ENCODE measurements at regions not wholly inside any gene's neighbourhood (a gene's known extent, or its start where the extent isn't known, plus 50 kb on each side); places are given as distances from the start of the nearest gene placed in this dataset.
"Not testable (repeated sequence)": the region's sequence is repeated elsewhere in the genome, so short reads cannot be mapped to it uniquely, and the experiment has no call there.

DNA sequence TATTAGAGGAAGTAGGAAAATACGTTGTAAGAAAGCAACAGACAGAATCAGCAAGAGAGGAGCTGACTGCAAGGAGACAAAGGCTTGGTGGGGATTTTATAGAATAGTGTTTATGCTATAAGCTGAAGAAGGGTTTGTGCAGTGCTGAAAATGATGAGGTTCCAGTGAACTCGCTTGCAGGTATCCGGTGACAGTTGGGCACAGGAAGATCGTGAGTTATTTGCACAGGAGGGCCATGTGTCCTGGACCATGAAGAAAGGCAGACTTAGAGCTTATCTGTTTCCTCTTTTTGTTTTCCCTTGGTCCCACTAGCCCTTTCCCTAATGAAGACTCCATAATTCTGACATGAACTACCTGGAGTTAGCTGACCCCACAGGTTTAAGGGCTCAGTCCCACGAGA lies 61.4 kb downstream of the NXNL2 start:
- in situ Hi-C loops (cut with HindIII; ENCODE audit: low sequenced_read_pairs), result loop anchor here (10.0 to 25.0 kb wide), 2 partner anchors 138 to 416 kb away; no protein-coding TSS in a partner anchor

GRCh38 chr9:88604836-88605511 lies 70.0 kb downstream of the NXNL2 start:
- in situ Hi-C loops (cut with HindIII; ENCODE audit: low sequenced_read_pairs), result no loop called here

DNA sequence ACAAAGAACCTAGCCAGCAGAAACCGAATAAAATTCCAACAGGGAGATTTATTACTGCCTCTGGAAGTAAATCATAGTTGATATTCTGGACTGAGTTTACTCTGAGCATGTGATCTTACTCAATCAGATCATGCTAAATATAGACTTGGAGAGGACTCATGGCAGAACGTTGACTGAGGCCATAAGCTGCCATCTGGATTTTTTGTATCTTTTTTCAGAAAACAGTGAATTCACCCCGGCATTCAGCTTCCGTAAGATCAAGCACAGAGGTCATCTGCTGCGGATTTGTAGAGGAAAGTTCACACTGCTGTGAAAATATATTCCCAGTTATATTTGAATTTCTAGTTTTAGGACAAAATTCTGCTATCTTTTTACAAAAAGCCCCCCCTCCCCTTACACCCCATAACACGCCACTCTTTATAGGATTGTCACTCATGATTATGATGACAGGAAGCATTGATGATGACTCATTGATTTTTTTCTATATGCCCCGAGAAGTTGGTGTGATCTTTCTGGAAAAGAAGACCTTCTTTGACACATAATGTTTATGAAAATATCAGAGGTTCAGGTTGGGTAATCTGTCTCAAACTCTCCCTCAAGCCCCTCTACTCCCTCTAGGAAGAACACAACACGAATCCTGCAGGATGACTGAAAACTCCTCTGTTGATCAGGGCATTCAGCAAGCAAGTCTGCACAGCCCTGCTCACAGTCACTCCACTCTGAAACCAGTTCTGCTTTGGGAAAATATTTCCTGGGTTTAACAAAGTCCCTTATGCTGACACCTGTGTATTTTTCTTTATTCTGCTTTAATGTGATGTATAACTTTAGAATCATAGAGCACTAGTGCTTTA lies 70.8 kb downstream of the NXNL2 start:
- in situ Hi-C loops (cut with HindIII; ENCODE audit: low sequenced_read_pairs), result no loop called here

DNA sequence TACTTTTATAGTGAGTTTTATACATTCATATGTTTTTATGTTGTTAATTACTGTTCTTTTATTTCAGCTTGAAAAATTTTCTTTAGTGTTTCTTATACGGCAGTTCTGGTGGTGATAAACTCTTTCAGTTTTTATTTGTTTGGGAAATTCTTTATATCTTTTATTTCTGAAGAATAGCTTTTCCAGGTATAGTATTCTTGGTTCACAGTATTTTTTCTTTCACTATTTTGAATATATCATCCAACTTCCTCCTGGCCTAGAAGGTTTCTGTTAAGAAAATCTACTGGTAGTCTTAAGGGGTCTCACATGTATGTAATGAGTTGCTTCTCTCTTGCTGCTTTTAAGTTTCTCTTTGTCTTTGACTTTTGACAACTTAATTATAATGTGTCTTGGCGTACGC lies 79.4 kb downstream of the NXNL2 start:
- in situ Hi-C loops (cut with HindIII; ENCODE audit: low sequenced_read_pairs), result no loop called here

- in situ Hi-C loops (cut with HindIII; ENCODE audit: low sequenced_read_pairs), result no loop called here
Observed at GRCh38 chr9:88623698-88624097, 88.7 kb downstream of the NXNL2 start.

GRCh38 chr9:88628114-88628513 lies 93.1 kb downstream of the NXNL2 start:
- in situ Hi-C loops (cut with HindIII; ENCODE audit: low sequenced_read_pairs), result no loop called here

DNA sequence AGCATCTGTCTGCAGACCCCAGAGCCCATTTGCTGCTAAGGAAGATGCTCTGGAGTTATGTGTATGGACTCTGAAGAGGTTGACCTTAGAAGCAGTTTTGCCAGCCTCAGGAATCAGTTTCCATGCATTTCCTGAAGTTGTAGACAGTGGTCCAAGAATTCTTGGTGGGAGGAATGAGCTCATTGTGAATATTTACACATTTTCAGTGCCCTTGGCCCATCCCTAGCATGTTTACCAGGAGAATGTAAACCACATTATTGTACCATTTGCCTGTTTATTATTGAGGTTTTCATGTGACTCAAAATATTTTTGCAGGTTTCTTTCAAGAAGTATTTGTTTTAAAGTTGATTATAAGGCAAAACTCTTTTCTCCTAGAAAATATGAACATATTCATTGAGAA lies 93.8 kb downstream of the NXNL2 start:
- in situ Hi-C loops (cut with HindIII; ENCODE audit: low sequenced_read_pairs), result no loop called here

DNA sequence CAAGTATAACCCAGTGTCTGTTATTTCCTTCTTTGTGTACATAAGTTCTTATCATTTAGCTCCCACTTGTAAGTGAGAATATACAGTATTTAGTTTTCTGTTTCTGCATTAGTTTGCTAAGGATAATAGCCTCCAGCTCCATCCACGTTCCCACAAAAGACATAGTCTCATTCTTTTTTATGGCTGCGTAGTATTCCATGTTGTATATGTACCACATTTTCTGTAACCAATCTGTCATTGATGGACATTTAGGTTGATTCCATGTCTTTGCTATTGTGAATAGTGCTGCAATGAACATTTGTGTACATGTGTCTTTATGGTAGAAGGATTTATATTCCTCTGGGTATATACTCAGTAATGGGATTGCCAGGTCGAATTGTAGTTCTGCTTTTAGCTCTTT lies 95.6 kb downstream of the NXNL2 start:
- in situ Hi-C loops (cut with HindIII; ENCODE audit: low sequenced_read_pairs), result not testable (repeated sequence)

DNA sequence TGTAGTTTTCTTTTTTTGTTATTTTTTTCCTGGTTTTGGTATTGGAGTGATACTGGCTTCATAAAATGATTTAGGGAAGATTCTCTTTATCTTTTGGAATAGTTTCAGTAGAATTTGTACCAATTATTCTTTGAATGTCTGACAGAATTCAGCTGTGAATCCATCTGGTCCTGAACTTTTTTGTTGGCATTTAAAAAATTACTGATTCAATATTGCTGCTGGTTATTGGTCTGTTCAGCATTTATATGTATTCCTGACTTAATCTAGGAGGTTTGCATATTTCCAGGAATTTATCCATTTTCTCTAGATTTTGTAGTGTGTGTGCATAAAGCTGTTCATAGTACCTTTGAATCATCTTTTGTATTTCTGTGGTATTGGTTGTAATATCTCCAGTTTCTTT lies 100.2 kb downstream of the NXNL2 start:
- in situ Hi-C loops (cut with HindIII; ENCODE audit: low sequenced_read_pairs), result loop anchor here (5.0 kb wide), 1 partner anchor 48 kb away; no protein-coding TSS in a partner anchor

DNA sequence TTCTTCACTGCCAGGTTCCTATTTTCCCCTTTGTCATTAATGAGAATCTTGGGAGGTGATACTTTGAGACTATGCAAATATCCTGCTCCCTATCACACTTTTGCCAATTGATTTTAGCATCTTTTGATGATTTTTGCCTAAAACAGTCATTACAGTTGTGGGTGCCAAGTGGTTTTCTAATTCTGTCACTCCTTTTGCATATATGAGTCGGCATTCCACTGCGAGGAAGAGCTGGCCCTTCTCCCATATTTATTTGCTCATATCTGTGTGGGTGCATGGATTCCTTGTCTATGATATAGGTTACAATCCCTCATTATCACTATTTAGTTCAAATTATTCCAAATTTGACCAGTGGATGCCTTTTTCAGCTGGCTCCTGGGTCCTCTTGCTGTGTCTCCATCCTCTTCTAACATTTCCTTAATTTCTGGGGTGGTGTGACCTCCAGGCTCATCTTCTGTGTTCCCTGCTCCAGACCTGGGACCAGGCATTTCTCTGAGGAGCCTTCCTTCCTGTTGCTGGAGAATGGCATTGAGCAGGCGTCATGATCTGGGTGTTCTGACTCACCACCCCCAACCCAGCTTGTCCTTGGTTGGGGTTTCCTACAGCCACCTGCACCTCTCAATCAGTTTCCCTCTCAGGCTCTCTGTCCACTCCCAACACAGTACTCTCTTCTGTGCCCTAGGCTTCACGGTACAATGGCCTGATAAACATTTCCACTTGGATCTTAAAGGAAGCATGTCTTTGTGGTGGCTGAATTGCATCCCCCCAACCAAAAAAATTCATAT lies 106.7 kb downstream of the NXNL2 start:
- in situ Hi-C loops (cut with HindIII; ENCODE audit: low sequenced_read_pairs), result no loop called here

DNA sequence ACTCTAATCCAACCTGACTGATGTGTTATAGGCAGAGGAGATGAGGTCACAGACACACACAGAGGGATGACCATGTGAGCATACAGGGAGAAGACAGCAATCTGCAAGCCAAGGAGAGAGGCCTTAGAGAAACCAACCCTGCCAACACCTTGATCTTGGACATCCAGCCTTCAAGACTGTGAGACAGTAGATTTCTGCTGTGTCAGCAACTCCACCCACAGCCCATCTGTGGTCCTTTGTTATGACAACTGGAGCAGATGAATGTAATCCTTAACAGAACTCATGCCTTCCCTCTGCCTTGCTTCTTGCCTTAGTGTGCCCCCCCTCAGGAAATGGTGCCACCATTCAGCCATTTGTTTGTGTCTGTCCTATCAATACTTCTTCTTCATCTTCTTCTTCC lies 107.4 kb downstream of the NXNL2 start:
- in situ Hi-C loops (cut with HindIII; ENCODE audit: low sequenced_read_pairs), result no loop called here

DNA sequence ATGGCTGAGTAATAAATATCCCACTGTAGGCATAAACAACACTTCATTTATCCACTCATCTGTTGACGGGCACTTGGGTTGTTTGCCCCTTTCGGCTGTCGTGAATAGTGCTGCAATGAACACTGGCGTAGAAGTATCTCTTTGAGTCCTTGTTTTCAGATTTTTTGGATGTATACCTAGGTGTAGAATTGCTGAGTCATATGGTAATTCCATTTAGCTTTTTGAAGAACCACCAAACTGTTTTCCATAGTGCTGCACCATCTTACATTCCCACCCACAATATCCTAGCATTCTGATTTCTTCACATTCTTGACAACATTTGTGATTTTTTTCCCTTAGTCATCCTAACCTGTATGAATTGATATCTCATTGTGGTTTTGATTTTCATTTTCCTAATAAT lies 109.0 kb downstream of the NXNL2 start:
- in situ Hi-C loops (cut with HindIII; ENCODE audit: low sequenced_read_pairs), result no loop called here

DNA sequence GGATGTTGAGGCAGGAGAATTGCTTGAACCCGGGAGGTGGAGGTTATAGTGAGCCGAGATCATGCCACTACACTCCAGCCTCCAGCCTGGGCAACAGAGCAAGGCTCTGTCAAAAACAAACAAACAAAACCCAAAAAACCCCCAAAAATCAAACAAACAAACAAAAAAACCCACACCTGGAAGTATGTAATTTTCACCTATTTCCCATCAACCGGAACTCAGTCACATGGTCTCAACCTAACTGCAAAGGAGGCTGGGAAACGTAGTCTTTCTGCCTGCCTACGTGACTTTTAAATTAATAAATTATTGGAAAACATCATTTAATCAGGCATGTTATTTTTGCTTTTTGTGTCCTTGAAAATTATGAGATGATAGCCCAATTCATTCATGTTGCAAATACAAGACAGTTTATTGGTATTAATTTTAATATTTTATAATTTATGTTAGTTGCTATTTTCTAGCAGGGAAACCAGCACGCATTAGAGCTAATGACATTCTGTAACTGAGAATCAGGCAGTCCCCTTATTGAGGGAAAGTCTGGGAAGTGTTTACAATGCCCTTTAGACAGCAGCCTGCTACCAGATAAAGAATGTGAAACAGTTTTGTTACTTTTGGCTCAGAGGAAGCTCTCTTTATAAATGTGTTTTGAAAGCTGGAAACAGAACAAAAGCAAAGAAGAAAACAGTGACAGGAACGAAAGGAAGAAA lies 110.3 kb downstream of the NXNL2 start:
- in situ Hi-C loops (cut with HindIII; ENCODE audit: low sequenced_read_pairs), result no loop called here

DNA sequence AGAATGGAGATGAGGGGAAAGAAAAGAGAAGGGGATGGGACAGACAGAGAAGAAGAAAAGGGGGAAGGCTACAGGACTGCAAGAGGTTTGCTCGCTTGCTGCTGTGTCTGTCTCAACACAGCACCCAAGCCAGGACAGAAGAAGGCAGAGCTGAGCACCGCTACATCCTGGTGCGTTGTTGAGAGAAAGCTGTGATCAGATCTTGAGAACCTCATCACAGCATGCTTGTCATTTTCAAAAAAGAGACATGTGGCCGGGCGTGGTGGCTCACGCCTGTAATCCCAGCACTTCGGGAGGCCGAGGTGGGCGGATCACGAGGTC lies 110.9 kb downstream of the NXNL2 start:
- in situ Hi-C loops (cut with HindIII; ENCODE audit: low sequenced_read_pairs), result no loop called here

DNA sequence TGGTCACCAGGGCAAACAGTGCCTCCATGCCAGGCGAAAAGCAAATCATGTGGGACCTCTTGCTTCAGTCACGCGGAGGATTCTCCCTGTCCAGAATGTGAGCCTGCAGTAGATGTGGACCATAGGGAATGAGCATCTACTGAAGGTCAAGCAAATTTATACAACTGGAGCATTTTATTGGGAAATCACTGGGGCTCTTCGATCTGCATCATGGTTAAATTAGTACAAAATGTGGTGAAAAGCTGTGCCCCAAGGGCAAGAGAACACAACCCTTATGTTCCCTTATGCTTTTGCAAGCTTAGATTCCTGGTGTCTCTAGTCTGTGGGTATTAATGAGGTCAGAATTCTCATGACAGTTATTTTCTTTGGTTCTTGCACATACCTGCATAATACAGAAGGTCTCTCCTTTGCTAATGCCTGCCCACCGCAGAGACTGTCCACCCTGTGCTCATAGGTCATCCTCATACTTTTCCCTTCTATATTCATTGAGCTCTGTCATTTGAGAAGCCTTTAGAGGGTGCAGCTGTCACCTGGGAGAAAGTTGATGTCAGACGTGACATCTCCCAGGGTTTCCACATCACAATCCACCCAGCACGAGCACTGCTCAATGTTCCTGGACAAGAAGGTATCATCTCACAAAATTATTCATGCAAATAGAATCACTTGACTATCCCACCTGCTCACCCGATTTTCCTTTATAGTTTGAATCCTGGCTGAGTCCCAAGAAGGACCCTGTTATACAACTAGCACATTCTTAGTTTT lies 111.7 kb downstream of the NXNL2 start:
- in situ Hi-C loops (cut with HindIII; ENCODE audit: low sequenced_read_pairs), result no loop called here

- in situ Hi-C loops (cut with HindIII; ENCODE audit: low sequenced_read_pairs), result no loop called here
Observed at GRCh38 chr9:88651682-88652633, 117.0 kb downstream of the NXNL2 start.

GRCh38 chr9:88652876-88653275 lies 117.9 kb downstream of the NXNL2 start:
- in situ Hi-C loops (cut with HindIII; ENCODE audit: low sequenced_read_pairs), result no loop called here

- in situ Hi-C loops (cut with HindIII; ENCODE audit: low sequenced_read_pairs), result no loop called here
Observed at GRCh38 chr9:88653406-88653805, 118.4 kb downstream of the NXNL2 start.

DNA sequence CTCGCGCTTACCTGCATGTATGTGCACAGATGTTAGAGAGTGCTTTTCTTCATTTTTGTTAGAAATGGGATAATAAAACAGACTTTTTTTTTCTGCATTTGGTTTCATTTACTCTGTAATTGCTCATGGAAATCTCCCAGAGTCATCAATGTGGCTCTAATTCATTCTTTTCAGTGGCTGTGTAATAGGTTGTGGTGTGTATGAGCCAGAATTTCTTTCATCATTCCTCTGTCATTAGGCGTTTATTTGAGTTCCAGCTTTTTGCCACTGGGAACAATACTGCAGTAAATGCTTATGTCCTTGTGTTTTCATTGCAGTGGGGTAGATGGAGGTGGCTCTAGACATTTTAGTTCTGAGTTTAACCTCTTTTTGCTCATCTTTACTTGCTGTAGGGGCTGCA lies 118.9 kb downstream of the NXNL2 start:
- in situ Hi-C loops (cut with HindIII; ENCODE audit: low sequenced_read_pairs), result no loop called here
